ENCODE measurements at regions not wholly inside any gene's neighbourhood (a gene's known extent, or its start where the extent isn't known, plus 50 kb on each side); places are given as distances from the start of the nearest gene placed in this dataset.

DNA sequence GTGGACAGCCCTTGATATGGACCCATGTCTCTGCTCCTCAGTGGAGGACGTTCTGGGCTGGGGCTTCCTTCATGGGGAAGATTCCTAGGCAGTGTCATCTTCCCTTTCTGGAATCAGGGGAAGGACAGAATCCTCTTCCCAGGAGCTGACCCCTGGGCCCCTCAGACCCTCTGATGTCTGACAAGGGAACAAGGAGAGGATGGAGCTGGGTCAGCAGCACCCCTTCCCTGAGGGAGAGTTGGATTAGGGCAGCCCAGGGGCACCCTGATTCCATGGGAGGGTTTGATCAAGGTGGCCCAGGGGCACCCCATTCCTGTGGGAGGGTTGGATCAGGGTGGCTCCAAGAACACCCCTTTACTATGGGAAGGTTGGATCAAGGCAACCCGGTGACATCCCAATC lies 86.5 kb downstream of the ACKR3 start:
- no peak for DNase-seq

DNA sequence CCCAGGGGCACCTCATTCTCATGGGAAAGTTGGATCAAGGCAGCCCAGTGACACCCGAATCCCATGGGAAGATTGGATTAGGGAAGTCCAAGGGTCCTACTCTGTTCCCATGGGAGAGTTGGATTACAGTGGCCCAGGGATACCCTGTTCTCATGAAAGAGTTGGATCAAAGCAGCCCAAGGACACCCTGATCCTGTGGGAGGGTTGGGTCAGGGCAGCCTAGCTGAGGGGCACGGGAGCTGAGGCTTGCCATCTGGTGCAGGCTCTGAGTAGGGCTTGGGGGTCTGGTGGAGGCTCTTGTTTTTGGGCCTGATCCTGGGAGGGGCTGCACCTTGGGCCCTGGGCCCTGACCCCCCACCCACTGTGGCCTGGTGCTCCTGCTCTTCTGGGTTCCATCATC lies 87.1 kb downstream of the ACKR3 start:
- no peak for DNase-seq

DNA sequence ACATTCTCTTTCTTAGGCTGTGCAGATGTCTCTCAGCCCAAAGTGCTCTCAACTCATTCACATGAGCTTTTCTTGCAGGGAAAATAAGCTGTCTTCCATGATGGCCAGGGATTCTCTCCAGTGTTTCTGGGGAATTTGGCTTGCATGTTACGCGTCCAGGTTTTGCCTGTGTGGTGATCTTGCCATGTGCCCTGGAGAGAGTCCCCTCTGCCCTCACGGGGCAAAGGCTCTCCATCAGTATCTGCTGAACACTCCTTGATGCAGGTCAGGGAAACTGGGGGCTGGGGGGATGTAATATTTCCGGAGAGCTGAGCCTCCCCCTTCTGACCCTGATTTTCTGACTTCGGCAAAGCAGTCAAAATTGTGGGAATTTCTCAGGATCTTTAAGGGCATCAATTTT lies 87.6 kb downstream of the ACKR3 start:
- no peak for DNase-seq

DNA sequence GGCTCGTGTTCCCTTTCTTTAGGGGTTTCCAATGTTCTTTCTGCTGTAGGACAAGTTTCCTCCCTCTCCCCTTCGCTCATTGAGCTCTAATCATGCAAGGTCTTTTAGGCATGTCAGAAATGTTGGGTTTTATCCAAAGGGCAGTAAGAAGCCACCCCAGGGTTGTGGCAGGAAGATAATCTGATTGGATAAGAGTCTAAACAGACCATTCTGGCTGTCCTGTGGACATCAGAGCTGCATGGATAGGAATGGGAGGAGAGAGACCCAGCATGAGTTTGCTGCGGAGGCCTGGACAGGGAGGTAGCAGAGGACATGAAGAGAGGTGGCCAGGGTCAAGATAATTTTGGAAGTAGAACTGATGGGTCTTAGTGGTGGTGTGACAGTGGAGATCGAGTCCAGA lies 88.2 kb downstream of the ACKR3 start:
- no peak for DNase-seq

DNA sequence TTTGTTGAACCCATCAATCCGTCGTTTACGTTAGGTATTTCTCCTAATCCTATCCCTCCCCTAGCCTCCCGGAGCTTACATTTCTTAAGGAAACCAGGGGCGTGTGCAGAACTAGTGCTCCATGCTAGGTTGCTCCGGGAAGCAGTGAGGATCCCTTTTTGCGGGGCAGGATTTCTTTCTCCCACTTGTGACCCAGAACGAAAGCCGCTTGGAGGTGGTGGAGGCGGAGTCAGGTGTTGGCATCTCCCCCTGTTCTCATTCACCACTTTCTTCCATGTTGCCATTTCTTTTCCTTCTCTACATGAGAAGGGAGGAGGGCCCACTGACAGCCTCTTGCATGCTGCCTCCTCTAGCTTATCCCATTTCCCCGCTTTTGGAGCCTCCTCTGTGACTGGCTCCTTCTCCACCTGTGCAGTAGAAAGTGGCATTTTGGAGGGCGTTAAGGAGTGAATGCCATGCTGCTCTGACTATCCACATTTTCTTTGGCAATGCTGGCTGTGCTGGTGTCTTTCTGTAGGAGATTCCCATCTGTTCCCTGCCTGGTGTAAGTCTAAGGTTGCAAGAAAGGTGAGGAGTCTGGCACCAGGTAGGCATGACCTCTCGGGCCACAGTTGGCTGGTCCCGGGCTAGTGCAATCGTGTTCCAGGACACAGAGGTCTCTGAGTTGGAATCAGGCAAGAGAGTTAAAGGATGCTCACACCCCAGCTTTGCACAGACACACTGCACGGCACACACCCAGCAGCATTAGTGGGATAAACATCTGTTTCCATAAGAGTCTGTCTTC lies 89.5 kb downstream of the ACKR3 start:
- no peak for DNase-seq

DNA sequence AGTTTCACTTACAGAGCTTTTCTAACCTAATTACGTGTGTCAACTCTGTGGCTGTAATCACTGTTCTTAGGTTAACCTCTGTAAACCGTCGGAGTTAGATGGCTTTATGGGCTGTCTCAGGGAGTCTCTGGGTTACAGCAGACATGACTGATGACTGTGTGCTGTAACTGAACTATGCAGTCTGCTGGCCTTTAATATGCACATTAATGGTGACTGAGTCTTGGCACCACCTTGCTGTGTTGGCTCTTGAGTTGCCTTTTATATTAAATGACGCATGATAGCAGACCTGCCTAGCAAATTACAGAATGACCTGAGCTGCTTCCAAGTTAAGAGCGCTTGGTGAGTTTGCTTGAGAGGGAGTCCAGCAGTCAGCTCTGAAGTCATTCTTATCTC lies 90.1 kb downstream of the ACKR3 start:
- DNase-seq = no peak

DNA sequence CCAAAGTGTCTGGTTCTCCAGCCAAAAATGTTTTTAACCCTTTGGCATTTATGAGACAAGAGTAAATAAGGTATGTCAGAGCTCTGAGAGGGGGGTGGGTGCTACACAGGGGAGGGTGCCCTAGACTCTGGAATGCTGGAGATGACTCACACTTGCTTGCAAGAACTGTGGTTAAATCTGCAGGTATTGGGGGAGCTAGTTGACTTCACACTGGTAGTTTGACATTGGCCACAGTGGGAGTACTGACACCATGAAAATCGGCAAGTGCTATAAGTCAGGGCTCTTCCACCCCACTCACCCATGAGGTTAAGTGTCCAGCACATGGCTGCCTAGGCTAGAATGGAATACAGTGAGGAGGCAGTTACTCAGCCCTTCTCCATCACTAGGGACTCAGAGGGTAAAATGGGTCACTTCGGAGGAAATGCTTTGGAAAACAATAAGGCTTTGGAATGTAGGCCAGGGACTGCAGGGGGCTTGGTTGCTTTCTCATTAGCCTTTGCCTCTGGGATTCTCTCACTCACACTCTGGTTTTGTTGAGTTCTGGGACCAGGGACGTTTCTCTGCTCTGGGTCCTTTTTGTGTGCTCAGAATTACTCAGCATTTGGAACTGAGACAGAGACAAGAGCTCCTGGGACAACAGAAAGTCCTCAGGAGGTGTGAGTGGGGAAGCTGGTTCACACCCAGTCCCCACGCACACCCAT lies 91.6 kb downstream of the ACKR3 start:
- DNase-seq = no peak

DNA sequence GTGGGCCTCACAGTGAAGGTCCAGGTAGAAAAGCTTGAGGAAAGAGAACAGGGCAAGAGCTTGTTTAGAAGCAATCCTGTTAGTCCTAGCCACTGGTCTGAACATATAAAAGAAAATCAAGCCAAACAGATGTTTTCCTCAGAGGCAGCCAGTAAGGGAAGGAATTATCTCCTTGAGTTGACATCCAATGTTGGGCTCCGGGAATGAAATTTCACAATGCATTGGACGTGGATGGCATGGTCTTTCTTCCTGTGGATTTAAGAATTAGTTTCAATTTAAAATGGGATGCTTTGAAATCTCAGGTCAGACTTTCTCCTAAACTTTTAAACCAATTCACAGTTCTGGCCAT lies 92.1 kb downstream of the ACKR3 start:
- DNase-seq = no peak

DNA sequence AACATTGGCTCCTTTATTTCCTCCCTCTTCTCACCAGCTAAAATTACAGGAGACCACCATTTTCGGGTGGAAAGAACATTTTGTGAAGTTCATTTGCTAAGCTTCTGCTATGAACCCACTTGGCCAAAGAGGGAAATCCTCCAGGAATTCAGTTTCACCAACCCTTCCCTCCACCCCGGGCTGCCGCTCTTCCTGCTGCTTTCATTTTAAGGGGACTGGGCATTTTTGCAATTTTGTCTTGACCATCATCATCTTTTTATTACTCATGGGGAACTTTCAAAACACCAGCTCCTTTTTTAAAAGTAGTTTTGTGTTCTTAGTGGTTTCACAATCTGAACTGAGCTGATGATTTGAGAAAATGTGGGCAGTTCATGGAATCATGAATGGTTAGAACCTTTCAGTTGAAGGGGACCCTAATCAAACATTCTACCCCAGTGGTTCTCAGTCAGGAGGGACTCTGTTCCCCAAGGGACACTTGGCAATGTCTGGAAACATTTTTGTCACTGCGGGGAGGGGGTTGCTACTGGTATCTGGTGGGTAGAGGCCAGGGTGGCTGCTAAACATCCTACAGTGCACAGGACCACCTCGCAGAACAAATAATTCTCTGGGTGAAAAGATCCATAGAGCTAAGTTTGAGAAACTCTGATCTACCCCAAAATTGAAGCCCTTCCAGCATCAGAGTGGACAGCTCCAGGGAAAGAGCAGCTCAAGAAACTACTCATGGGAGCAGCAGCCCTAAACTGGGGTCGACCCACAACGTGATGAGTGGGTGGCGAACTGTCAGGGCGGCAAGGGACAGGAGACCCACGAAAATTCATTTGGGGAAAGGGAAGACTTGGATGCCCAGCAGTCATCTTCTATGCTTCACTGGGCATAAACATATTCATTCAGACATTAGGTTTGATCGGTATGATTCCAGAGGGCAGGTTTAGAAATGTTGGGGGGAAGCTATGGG lies 92.9 kb downstream of the ACKR3 start:
- no peak for DNase-seq

DNA sequence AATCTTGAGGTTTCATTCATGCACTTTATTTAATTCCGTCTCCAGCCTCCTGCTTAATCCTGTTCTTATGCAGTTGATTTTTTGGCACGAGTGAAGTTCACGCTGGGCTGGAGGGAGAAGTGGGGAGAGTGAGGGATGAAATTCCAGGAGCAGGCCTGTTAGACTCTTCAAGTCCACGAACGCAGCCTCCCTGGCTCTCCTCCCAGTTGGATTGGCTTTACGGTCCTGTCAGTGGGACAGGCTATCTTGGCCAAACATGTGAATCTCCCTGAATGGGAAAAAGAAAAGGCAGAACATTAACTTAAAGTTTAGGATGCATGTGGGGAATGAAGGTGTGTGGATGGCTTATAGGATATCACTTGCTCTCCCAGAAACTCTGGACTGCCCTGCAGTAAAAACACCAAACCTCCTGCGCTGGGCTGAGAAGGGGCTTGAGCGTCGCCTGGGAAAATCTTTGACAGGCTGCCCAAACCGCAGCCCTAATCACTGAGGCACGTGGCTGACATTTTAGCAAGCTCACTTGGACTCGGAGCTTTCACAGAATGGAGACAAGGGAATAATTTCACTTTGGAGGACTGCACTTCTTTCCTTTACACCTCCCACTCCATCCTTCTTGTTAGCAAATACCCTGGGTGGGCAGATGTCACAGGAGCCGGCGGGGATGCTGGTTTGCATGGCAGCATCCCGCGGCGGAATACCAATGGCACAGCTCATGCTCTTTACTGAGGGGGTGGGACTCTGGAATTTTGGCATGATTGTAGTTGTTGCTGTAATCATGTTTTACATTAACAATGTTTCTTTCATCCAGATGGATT lies 93.9 kb downstream of the ACKR3 start:
- no peak for DNase-seq

DNA sequence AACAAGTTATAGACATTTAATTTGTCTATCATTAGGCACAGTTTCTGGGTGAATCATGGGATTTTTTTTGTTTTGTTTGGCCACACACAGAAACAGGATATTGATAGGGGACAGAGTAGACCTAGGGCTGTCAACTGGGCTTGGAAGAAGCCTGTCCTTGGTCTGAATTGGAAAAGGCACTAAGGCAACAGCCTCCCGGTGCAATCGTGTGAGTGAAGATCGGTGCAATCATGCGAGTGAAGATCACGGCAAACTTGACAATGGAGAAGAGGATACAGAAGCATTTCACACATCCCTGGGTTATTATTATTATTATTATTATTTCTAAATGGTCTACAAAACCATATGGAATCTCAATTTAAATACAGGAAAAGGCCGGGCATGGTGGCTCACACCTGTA lies 94.5 kb downstream of the ACKR3 start:
- no peak for DNase-seq

DNA sequence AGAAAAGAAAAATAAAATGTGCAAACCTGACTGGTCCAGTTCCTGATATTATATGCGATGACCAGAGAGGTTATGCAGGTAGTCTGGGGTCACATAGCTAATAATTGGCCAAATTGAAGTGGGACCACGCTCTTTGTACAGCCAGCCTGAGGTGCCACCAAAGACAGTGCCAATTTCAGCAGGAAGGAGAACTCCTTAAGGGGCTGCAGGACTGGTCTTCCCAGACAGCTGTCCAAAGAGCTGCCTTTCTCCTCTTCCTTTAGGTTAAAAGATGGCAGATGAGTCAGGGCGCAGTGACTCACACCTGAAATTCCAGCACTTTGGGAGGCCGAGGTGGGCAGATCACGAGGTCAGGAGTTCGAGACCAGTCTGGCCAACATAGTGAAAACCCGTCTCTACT lies 95.5 kb downstream of the ACKR3 start:
- no peak for DNase-seq

DNA sequence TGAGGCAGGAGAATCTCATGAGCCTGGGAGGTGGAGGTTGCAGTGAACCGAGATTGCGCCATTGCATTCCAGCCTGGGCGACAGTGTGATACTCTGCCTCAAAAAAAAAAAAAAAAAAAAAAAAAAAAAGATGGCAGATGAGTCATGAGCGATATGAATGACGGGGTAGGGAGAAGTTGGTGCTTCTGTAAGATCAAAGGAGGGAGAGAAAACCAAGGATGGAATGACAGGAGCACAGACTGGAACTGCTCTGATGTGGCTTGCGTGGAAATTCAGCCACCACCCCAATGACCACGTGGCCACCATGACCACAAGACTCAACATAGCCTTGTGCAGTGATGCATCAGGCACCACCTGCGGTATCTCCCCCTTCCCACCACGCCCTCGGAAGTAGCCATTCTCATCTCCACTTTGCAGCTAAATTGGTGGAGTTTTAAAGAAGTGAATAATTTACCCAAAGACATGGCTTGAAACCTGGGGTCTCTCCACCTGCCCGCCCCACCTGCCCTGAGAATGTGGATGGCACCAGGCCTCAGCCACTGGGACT lies 96.0 kb downstream of the ACKR3 start:
- DNase-seq = no peak

DNA sequence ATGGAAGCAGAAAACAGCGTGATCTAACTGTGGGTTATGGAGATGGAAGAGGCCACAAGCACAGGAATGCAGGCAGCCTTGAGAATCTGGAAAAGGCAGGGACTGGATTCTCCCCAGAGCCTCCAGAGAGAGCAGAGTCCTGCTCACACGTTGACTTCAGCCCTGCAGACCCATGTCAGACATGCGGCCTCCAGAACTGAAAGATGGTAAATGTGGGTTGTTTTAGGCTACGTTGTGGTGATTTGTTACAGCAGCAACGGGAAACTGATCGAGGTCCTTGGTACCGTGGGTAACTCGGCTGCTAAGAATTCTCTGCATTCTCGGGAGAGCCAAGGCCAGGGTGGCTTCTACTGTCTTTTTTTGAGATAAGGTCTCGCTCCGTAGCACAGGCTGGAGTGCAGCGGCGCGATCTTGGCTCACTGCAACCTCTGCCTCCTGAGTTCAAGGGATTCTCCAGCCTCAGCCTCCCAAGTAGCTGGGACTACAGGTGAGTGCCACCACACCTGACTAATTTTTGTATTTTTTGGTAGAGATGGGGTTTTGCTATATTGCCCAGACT lies 97.1 kb downstream of the ACKR3 start:
- no peak for DNase-seq

DNA sequence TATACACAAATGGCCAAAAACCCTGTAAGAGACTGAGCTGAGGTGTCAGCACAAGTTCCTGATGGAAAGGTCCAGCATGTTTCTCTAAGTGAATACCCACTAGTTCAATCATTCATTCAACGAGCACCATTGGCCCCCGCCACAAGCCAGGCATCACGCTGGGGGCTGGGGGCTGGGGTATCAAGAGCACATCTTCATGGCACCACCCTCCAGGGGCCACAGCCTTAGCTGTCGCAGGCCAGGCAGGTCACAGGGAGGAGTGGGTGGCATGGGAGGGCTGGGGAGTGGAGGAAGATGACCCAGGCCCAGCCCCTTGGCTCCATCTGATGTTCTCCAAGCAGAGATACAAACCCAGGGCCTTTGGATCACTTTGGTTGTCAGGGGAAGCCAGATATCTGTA lies 97.9 kb downstream of the ACKR3 start:
- no peak for DNase-seq

DNA sequence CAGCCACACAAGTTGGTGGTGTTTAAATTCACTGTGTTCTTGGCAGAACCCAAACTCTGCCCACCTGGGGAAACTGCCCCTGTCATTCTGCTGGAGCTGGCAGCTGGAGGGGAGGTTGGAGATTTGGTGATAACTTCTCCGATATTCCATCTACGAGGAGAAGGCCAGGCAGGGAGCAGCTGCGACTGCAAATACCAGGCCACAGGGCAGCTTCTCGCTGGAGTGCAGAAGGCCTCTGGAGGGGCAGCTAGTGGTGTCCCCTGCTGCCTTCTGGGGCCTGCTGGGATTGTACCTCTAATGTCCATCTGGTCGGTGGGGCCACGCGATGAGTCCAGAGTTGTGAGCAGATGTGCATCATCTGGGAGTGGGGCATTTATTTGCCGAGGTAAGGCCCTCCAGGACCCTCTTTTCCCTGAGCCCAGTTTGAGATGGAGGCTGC lies 98.9 kb downstream of the ACKR3 start:
- no peak for DNase-seq

DNA sequence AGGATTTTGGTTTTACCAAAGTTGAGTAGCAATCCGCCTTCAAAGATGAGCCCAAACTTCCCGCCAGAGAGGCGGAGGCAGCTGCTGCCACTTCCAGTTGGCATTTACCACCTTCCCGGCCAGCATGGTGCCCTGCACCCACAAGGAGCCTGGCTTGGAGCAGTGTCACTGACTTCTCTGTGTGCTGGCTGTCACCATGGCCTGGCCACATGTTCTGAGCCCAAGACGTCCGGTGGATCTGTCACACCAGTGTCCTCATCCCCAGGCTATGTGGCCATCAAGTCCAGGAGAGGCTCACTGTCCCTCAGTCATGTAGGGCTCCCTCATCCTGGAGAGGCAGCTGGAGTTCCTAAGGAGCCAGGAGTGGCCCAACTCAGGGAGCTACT lies 100.6 kb downstream of the ACKR3 start:
- DNase-seq = no peak

DNA sequence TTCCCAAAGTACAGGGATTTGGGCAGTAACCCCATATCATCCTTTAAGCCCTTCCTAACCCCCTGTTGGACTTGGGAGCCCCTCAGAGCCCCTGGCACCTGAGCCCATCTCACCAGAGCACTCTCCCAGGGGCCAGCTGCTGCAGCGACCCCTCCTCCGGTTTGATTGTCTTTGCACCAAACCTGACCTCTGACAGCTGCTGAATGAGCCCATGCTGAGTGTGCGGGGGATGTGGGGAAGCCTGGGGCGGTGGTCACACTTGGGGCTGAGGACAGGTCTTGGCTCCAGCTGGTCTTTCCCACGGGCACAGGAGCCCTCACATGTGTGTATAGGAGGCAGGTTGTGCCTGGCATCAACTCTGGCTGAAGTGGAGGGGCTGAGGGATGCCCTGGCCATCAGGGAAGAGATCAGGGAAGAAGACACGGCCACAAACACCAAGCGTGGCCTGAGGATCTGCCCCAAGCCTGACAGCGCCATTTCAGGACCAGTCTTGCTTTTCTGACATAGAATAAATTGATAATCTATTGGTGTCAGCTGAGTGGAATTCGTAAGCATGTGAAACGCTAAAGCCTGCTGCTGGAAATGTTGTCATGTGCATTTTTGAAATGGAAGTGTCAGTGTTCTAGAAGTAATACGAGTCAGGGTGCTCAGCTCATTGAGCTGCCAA lies 102.4 kb downstream of the ACKR3 start:
- DNase-seq = no peak

DNA sequence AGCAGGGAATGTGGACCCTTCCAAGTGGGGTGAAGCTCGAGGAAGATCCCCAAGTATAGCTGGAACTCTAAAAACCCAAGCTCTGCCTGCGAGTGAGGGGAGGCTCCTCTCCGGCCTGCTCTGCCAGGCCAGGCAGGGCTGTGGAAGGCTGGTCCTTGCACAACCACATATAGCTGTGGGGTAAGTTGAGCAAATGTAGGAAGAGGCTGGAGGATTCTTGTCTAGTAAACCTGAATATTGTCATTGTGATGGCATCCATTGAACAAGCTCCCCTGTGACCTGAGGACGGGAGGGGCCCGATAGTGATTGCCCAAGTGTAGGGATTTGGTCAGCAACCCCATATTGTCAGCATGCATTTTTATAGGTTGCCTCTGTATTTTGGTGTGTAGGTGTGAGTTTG lies 103.0 kb downstream of the ACKR3 start:
- DNase-seq = no peak

DNA sequence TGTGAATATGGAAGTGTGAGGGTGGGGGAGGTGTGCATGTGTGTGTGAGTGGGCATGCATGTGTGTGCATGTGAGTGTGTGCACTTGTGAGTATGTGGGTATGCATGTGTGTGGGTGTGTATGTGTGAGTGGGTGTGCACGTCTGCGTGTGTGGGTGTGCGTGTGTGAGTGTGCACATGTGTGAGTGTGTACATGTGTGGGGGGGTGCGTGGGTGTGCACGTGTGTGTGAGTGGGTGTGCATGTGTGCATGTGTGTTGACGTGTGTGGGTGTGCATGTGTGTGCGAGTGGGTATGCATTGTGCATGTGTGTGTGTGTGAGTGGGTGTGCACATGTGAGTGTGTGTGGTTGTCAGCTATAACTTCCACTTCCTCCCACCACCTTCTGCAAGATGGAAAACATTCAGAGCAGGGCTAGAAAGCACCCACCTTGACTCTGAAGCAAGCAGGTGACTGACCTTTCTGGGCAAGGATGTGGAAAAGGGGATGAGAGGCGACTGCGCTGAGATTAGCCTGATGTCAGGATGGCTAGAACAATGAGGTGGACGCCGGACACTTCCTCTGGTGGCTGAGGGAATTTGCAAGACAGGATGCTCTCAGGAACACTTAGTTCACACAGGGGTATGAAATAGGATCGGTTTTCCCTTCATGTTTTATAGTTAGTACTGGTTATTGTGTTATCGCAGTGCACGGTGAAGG lies 103.6 kb downstream of the ACKR3 start:
- no peak for DNase-seq

DNA sequence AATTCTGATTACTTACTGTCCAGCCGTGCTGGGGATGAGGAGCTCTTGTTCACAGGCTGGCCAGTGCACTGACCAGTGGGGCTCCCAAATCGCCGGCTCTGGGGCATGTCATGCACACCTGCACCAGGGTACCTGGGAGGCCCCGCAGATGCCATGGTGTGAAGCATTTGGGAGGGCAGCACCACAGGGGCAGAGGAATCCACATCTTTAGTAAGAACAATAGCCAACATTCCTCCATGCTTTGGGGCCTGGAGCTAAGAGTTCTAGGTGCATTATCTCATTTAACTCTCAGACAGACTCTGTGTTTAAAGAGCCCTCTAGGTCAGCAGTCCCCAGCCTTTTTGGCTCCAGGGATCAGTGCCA lies 104.2 kb downstream of the ACKR3 start:
- DNase-seq = no peak
